Kidney (tissue), 13 donors: ENCODE measurements at regions not wholly inside any gene's neighbourhood (a gene's known extent, or its start where the extent isn't known, plus 50 kb on each side); places are given as distances from the start of the nearest gene placed in this dataset.

Experiments used
- DNase-seq, 5 donors: peaks; one replicate each; pipeline ENCODE4 v3.0.0-alpha.2; 2013 to 2020
- FAIRE-seq: peaks from 2 replicates; lab custom pipeline; 2012; peaks lifted over from hg19 to GRCh38; lab: Jason Lieb, UNC
- H3K27ac ChIP-seq, 2 donors: one replicate each; pipeline ENCODE4 v1.7.0; 2013; ENCODE audit warnings: low read depth in 2 of 2, low read length in 2 of 2, inconsistent platforms in 1 of 2
- H3K27me3 ChIP-seq: one replicate; pipeline ENCODE4 v1.7.1; 2013; ENCODE audit warnings: low read length, inconsistent platforms; ENCODE audit not compliant: control insufficient read depth, insufficient read depth
- H3K36me3 ChIP-seq, 3 donors: one replicate each; pipeline versions ENCODE4 v1.7.0 to v1.7.1; 2013; ENCODE audit warnings: low read length in 3 of 3, control low read depth in 1 of 3, inconsistent platforms in 1 of 3; ENCODE audit not compliant: insufficient read depth in 3 of 3, control insufficient read depth in 2 of 3
- H3K4me1 ChIP-seq, 3 donors: one replicate each; pipeline versions ENCODE4 v1.7.0 to v1.7.1; 2013; ENCODE audit warnings: low read length in 3 of 3, inconsistent platforms in 1 of 3, low read depth in 1 of 3; ENCODE audit not compliant: control insufficient read depth in 2 of 3, insufficient read depth in 2 of 3
- H3K4me3 ChIP-seq, 3 donors: one replicate each; pipeline versions ENCODE4 v1.7.0 to v1.8.1; 2013; ENCODE audit warnings: low read length in 3 of 3, control low read depth in 1 of 3, inconsistent platforms in 1 of 3
- H3K9ac ChIP-seq, 3 donors: one replicate each; pipeline versions ENCODE4 v1.7.0 to v1.7.1; 2013; ENCODE audit warnings: low read length in 3 of 3, control low read depth in 1 of 3, inconsistent platforms in 1 of 3
- H3K9me3 ChIP-seq, 3 donors: one replicate each; pipeline versions ENCODE4 v1.7.0 to v1.7.1; 2013; ENCODE audit warnings: low read length in 3 of 3, control low read depth in 1 of 3, inconsistent platforms in 1 of 3; ENCODE audit not compliant: control insufficient read depth in 2 of 3, insufficient read depth in 1 of 3
- intact Hi-C: fragments of 100-400 bp; cut with DNase I; formaldehyde crosslinking; loops from one replicate; pipeline ENCODE4 v1.11.1; 2022
- TF ChIP-seq, protein P1 (sequence below): IDR thresholded peaks from 3 replicates; pipeline ENCODE4 v1.5.1; 2012; ENCODE audit warnings: mild to moderate bottlenecking, moderate library complexity, borderline replicate concordance; ENCODE audit not compliant: insufficient read depth; ENCODE audit errors: extremely low read depth
- donor health status: control.
- donor health status: control.
- donor health status: control.
- donor health status: control.
- donor health status: control.
- donor health status: DM: yes; HTN: yes; CAD: no.
- donor health status: Normal renal cell carcinoma (clear cell type).

DNA sequence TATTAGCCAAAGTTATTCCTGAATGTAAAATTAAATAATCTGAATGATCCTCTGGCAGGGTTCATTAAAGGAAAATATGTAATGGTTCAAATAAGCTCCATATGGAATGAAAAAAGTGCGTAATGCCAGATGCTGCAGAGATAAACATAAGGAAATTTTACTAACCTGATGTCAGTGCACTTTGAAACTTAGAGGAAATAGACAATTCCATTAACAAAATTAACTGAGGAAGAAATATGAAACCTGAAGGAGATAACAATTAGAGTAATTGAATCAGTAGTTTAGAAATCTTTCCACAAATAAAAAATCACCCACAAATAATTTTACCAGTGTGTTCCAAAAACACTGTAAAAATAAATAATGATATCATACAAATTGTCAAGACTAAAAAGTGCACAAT is 387.5 kb downstream of the GRIA2 start:
- FAIRE-seq, result no peak
- no peak overlapping the region for H3K9ac ChIP-seq
- H3K4me3 ChIP-seq, result no peak overlapping the region
- DNase-seq, result no peak
- H3K36me3 ChIP-seq, result no peaks in the 10 kb centered on the region
- intact Hi-C loops, result no loop called here
- no peaks in the 10 kb centered on the region for H3K4me1 ChIP-seq
- no peaks in the 10 kb centered on the region for H3K27me3 ChIP-seq
- H3K27ac ChIP-seq, result no peak overlapping the region
- TF ChIP-seq, protein P1, sequence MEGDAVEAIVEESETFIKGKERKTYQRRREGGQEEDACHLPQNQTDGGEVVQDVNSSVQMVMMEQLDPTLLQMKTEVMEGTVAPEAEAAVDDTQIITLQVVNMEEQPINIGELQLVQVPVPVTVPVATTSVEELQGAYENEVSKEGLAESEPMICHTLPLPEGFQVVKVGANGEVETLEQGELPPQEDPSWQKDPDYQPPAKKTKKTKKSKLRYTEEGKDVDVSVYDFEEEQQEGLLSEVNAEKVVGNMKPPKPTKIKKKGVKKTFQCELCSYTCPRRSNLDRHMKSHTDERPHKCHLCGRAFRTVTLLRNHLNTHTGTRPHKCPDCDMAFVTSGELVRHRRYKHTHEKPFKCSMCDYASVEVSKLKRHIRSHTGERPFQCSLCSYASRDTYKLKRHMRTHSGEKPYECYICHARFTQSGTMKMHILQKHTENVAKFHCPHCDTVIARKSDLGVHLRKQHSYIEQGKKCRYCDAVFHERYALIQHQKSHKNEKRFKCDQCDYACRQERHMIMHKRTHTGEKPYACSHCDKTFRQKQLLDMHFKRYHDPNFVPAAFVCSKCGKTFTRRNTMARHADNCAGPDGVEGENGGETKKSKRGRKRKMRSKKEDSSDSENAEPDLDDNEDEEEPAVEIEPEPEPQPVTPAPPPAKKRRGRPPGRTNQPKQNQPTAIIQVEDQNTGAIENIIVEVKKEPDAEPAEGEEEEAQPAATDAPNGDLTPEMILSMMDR, result no peak
- no peaks in the 10 kb centered on the region for H3K9me3 ChIP-seq

DNA sequence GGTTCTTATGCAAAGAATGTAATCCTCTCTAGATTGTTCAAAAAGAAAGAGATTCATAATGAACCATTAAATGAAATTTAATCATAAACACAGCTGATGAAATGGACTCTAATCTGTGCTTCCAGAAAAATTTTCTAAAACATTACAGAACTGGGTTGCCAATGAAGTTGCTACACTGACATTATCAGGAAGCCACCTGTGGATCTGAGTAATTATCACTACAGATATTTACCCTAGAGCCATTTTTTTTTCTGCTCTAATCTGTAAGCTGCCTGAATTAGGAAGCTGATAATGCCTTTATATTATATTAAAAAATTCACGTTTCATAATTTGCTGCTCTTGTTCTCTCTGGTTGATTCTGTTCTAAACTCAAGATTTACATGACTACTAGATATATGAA is 380.1 kb downstream of the GRIA2 start:
- no peak overlapping the region for H3K4me3 ChIP-seq
- no peaks in the 10 kb centered on the region for H3K36me3 ChIP-seq
- no peak overlapping the region for H3K9ac ChIP-seq
- intact Hi-C loops, result no loop called here
- no peaks in the 10 kb centered on the region for H3K9me3 ChIP-seq
- FAIRE-seq, result no peak
- no peak overlapping the region for H3K27ac ChIP-seq
- TF ChIP-seq, protein P1, result no peak
- H3K27me3 ChIP-seq, result no peaks in the 10 kb centered on the region
- no peaks in the 10 kb centered on the region for H3K4me1 ChIP-seq
- no peak for DNase-seq

DNA sequence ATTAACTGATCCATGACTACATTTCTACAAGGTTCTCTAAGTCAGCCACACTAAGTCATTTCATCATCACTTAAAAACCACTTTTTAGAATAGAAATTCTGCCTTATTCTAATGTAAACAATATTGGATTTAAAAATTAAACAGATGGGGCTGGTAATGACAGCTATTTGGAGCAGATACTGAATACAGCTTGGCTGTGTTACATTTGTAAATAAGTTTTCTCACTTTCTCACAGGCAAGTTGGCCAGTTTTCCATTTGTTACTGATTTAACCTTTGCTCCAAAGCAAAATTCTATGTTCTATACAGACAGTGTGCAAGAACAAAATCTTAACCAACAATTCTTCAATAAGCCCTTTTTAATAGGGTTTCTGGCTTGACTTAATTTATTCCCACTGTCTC is 370.7 kb downstream of the GRIA2 start:
- no peak overlapping the region for H3K4me3 ChIP-seq
- no peak for DNase-seq
- H3K27me3 ChIP-seq, result no peaks in the 10 kb centered on the region
- intact Hi-C loops, result no loop called here
- H3K9ac ChIP-seq, result no peak overlapping the region
- no peaks in the 10 kb centered on the region for H3K9me3 ChIP-seq
- FAIRE-seq, result no peak
- TF ChIP-seq, protein P1, result no peak
- H3K4me1 ChIP-seq, result no peaks in the 10 kb centered on the region
- no peaks in the 10 kb centered on the region for H3K36me3 ChIP-seq
- no peak overlapping the region for H3K27ac ChIP-seq

DNA sequence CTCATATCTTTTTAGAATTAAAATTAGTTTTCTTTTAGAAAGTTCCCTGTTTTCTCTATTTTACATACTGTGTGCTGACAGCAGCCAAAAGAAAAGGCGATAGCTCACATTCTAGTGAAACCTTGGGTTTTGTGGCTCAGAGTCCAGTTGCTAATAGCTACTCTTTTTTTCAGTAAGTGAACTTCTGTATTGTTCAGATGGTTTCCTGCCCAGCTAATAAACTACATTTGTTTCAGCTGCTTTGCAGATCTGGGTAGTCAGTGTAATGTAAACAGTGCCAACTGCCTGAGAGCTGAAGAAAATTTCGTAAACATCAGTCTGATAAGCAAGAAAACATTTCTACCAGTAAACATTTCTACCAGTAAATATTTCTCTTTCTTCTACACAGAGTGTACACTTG is 370.2 kb downstream of the GRIA2 start:
- Histone ChIP-seq H3K27me3 (no peaks in the 10 kb centered on the region), H3K9ac (no peak overlapping the region), H3K36me3 (no peaks in the 10 kb centered on the region), H3K4me1 (no peaks in the 10 kb centered on the region), H3K9me3 (no peaks in the 10 kb centered on the region), H3K27ac (no peak overlapping the region), H3K4me3 (no peak overlapping the region)
- TF ChIP-seq, protein P1, result no peak
- intact Hi-C loops, result no loop called here
- FAIRE-seq, result no peak
- no peak for DNase-seq
